Right cardiac atrium (tissue), 5 donors: ENCODE measurements at regions not wholly inside any gene's neighbourhood (a gene's known extent, or its start where the extent isn't known, plus 50 kb on each side); places are given as distances from the start of the nearest gene placed in this dataset.
A peak's percentile ranks its signal among the peaks of the same experiment; 100 is the strongest.
"Not testable (repeated sequence)": the region's sequence is repeated elsewhere in the genome, so short reads cannot be mapped to it uniquely, and the experiment has no call there.

Source experiments
- ATAC-seq, 2 donors: fragments of 200-7000 bp; cut with Tn5 transposase; one replicate each; pipeline versions ENCODE4 v1.8.0 to v1.9.1; 2020; ENCODE audit warnings: moderate library complexity in 2 of 2, mild to moderate bottlenecking in 1 of 2
- DNase-seq, 3 donors: peaks; one replicate each; pipeline ENCODE4 v3.0.0-alpha.2; 2020
- H3K27ac ChIP-seq: one replicate; pipeline ENCODE4 v1.5.1; 2013; ENCODE audit warnings: mild to moderate bottlenecking, low read length, control low read depth, moderate library complexity
- H3K27me3 ChIP-seq: one replicate; pipeline ENCODE4 v1.6.1; 2013; ENCODE audit not compliant: control insufficient read depth, insufficient read depth
- H3K4me1 ChIP-seq: one replicate; pipeline ENCODE4 v1.6.1; 2013; ENCODE audit warnings: low read length; ENCODE audit not compliant: control insufficient read depth, insufficient read depth
- H3K4me3 ChIP-seq: one replicate; pipeline ENCODE4 v1.5.1; 2013; ENCODE audit warnings: low read length, control low read depth
- H3K9me3 ChIP-seq: one replicate; pipeline ENCODE4 v1.6.1; 2013; ENCODE audit warnings: low read length; ENCODE audit not compliant: control insufficient read depth
- WGBS: extraction: QIAGEN DNeasy Blood & Tissue Kit; methylation state at CpG from one replicate; pipeline ENCODE4 v1.1.7; 2013; 5-methylcytosine and 5-hydroxymethylcytosine counted together
- intact Hi-C, 4 donors: fragments of 100-400 bp; cut with DNase I; formaldehyde crosslinking; loops; one replicate each; pipeline versions ENCODE4 v1.11.0 to v1.14.0; 2022 to 2023
- donor health status: healthy with polysubstance abuse.
- donor health status: DM: no; HTN: yes; CAD: no.
- donor health status: DM: no; HTN: no; CAD: no.
- donor health status: DM: no; HTN: yes; CAD: no; lungs with severe emphysema.
- donor health status: DM: yes; HTN: yes; CAD: no.

- no peaks in the 10 kb centered on the region for H3K4me1 ChIP-seq
- H3K9me3 ChIP-seq: no peaks in the 10 kb centered on the region
- ATAC-seq (peak in 1 of 2 donors; percentile 29), DNase-seq (peak in 2 of 3 donors; percentile 40 to 52)
- H3K27ac ChIP-seq: no peak overlapping the region
- intact Hi-C loops: no loop called here
- no peaks in the 10 kb centered on the region for H3K27me3 ChIP-seq
- 97% methylated on average over 19 of the region's 19 CpGs for WGBS
- no peak overlapping the region for H3K4me3 ChIP-seq
Measured at GRCh38 chr12:25686351-25686750, 133.3 kb upstream of the LMNTD1 start.

GRCh38 chr12:25687226-25687625 lies 134.1 kb upstream of the LMNTD1 start:
- Histone ChIP-seq H3K4me1 (no peaks in the 10 kb centered on the region), H3K27me3 (no peaks in the 10 kb centered on the region), H3K27ac (no peak overlapping the region), H3K9me3 (no peaks in the 10 kb centered on the region), H3K4me3 (no peak overlapping the region)
- ATAC-seq (no peak), DNase-seq (no peak)
- WGBS: 94% methylated on average over 6 of the region's 6 CpGs
- intact Hi-C loops: no loop called here

DNA sequence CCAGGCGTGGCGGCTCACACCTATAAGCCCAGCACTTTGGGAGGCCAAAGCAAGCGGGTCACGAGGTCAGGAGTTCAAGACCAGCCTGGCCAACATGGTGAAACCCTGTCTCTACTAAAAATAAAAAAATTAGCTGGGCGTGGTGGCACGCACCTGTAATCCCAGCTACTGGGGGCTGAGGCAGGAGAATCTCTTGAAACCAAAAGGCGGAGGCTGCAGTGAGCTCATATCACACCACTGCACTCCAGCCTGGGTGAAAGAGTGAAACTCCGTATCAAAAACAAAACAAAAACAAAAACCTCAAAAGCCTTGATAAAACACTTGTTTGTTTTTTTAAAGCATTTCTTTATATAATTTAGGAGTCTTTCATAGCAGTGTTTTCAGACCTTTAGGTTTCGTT lies 135.8 kb upstream of the LMNTD1 start:
- WGBS: 89% methylated on average over 9 of the region's 9 CpGs
- H3K4me1 ChIP-seq, H3K27me3 ChIP-seq, DNase-seq, intact Hi-C loops, H3K9me3 ChIP-seq, H3K4me3 ChIP-seq, ATAC-seq, H3K27ac ChIP-seq: not testable (repeated sequence)

DNA sequence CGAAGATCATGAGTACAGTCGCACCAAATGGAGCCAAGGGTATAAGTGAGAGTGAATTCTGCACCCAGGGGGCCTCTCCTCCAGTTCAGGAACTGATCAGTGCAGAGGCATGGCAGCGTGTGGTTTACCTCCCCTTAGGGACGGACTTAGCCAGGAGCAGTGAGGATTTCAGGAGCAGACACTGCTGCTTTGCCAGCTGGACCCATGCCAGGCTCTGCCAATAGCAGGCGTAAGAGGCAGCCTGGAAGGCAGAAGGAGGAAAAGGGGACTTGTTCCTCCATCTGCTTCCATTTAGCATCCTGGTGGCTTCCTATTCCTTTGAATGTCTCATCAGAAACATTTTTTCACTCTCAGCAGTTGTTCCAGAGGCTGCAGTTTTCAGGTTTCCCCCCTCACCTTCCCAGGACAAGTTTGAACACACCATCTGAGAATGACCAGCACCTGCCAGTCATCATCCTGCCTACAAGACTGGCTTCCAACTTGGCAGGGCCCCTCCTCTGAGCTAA lies 137.0 kb upstream of the LMNTD1 start:
- peak; percentile 61 to 83 (median 82) for DNase-seq
- ATAC-seq: peak in 1 of 2 donors; percentile 53
- H3K9me3 ChIP-seq: no peaks in the 10 kb centered on the region
- intact Hi-C loops: no loop called here
- WGBS: 56% methylated on average over 5 of the region's 5 CpGs
- H3K4me1 ChIP-seq: no peaks in the 10 kb centered on the region
- no peaks in the 10 kb centered on the region for H3K27me3 ChIP-seq
- H3K27ac ChIP-seq: no peak overlapping the region
- H3K4me3 ChIP-seq: no peak overlapping the region

- Histone ChIP-seq H3K4me3 (no peak overlapping the region), H3K27me3 (no peaks in the 10 kb centered on the region), H3K4me1 (no peaks in the 10 kb centered on the region), H3K9me3 (no peaks in the 10 kb centered on the region), H3K27ac (no peak overlapping the region)
- DNase-seq (no peak), ATAC-seq (no peak)
- intact Hi-C loops: no loop called here
- WGBS: 72% methylated on average over 8 of the region's 8 CpGs
Measured at GRCh38 chr12:25690996-25691864, 138.1 kb upstream of the LMNTD1 start.

DNA sequence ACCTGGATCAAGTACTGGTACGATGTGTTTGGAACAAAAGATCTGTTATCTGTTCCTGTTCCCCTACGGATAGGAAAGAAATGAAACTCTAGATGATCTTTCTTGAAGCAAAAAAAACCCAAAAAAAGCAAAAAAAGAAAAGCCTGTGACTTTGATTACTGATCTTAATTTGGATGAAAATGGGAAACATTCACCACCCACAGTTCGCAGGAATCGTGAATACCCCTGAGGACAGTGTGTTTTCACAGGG lies 138.7 kb upstream of the LMNTD1 start:
- ATAC-seq (no peak), DNase-seq (no peak)
- no peak overlapping the region for H3K27ac ChIP-seq
- 49% methylated on average over 4 of the region's 4 CpGs for WGBS
- no peaks in the 10 kb centered on the region for H3K9me3 ChIP-seq
- H3K27me3 ChIP-seq: no peaks in the 10 kb centered on the region
- H3K4me1 ChIP-seq: no peaks in the 10 kb centered on the region
- intact Hi-C loops: no loop called here
- H3K4me3 ChIP-seq: no peak overlapping the region

DNA sequence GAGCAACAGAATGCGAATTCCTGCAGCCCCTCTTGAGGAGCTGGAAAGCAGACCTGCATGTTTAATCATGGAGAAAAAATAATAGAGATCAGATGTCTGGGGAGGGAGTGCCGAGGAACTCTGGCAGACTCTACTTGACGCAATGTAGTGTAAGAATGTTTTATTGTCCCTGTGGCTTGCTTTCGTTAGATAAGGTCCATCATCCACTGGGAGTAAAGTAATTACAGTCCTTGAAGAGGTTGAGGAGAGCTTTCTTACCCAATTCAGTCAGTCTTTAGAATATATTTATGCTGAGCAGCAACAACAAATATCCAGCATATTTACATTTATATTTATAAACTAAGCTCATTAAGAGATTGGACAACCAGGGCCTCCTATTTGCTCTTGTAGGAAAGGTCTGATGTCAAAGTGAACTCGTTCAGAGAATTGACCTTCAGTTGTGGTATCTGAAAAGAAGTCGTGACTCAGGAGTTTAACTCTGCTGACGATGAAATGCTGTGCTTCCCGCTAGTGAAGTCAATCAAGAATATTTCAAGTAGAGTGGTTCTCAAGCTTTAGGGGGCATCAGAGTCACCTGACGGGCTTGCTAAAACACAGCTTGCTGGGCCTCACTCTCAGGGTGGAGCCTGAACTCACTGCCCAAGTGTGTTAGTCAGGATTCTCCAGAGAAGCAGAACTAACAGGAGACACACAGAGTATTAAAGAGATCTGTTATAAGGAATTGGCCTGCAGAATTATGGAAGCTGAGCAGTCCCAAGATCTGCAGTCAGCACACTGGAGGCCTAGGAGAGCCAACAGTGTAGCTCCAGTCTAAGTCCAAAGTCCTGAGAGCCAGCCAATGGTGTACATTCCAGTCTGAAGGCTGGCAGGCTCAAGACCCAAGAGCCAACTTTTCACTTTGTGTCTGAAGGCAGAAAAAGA lies 139.3 kb upstream of the LMNTD1 start:
- 65% methylated on average over 9 of the region's 9 CpGs for WGBS
- ATAC-seq (peak; percentile 79 to 81), DNase-seq (peak in 2 of 3 donors; percentile 38 to 64)
- H3K4me3 ChIP-seq: no peak overlapping the region
- H3K9me3 ChIP-seq: no peaks in the 10 kb centered on the region
- H3K27me3 ChIP-seq: no peaks in the 10 kb centered on the region
- H3K4me1 ChIP-seq: no peaks in the 10 kb centered on the region
- intact Hi-C loops: no loop called here
- peak overlapping the region; percentile 30 for H3K27ac ChIP-seq

GRCh38 chr12:25694072-25694471 lies 141.0 kb upstream of the LMNTD1 start:
- 40% methylated on average over 7 of the region's 7 CpGs for WGBS
- peak in 2 of 3 donors; percentile 52 to 62 for DNase-seq
- intact Hi-C loops: no loop called here
- Histone ChIP-seq H3K9me3 (no peaks in the 10 kb centered on the region), H3K27ac (no peak overlapping the region), H3K27me3 (no peaks in the 10 kb centered on the region), H3K4me1 (no peaks in the 10 kb centered on the region), H3K4me3 (no peak overlapping the region)
- ATAC-seq: peak; percentile 71 to 93

- intact Hi-C loops: no loop called here
- no peaks in the 10 kb centered on the region for H3K9me3 ChIP-seq
- H3K4me1 ChIP-seq: no peaks in the 10 kb centered on the region
- no peak for ATAC-seq
- no peaks in the 10 kb centered on the region for H3K27me3 ChIP-seq
- no peak overlapping the region for H3K4me3 ChIP-seq
- DNase-seq: no peak
- WGBS: 77% methylated on average over 4 of the region's 4 CpGs
- H3K27ac ChIP-seq: no peak overlapping the region
Measured at GRCh38 chr12:25695574-25695973, 142.5 kb upstream of the LMNTD1 start.

GRCh38 chr12:25698772-25699171 lies 145.7 kb upstream of the LMNTD1 start:
- H3K4me1 ChIP-seq: no peaks in the 10 kb centered on the region
- no peak overlapping the region for H3K4me3 ChIP-seq
- intact Hi-C loops: no loop called here
- DNase-seq (no peak), ATAC-seq (no peak)
- H3K9me3 ChIP-seq: no peaks in the 10 kb centered on the region
- H3K27ac ChIP-seq: no peak overlapping the region
- 69% methylated on average over 2 of the region's 2 CpGs for WGBS
- no peaks in the 10 kb centered on the region for H3K27me3 ChIP-seq

- no peaks in the 10 kb centered on the region for H3K27me3 ChIP-seq
- ATAC-seq (no peak), DNase-seq (no peak)
- 65% methylated on average over 1 of the region's 1 CpG for WGBS
- H3K4me3 ChIP-seq: no peak overlapping the region
- no peaks in the 10 kb centered on the region for H3K4me1 ChIP-seq
- H3K9me3 ChIP-seq: no peaks in the 10 kb centered on the region
- intact Hi-C loops: no loop called here
- H3K27ac ChIP-seq: no peak overlapping the region
Measured at GRCh38 chr12:25699454-25699853, 146.4 kb upstream of the LMNTD1 start.
